ENCODE measurements at regions not wholly inside any gene's neighbourhood (a gene's known extent, or its start where the extent isn't known, plus 50 kb on each side); places are given as distances from the start of the nearest gene placed in this dataset.

- no peak for TF ChIP-seq CTCF (IDR thresholded peaks at IDR 0.05)
- no peak for TF ChIP-seq POLR2AphosphoS5 (IDR thresholded peaks at IDR 0.05; ENCODE audit: insufficient read depth in 1 of 2, low read depth in 1 of 2)
- no peak for TF ChIP-seq POLR2A (IDR thresholded peaks at IDR 0.05)
Observed at GRCh38 chr18:10032331-10033015, 118.7 kb downstream of the VAPA start.
